Endothelial cell of umbilical vein (primary cell): ENCODE measurements at regions not wholly inside any gene's neighbourhood (a gene's known extent, or its start where the extent isn't known, plus 50 kb on each side); places are given as distances from the start of the nearest gene placed in this dataset.

ENCODE experiments used
- BruUV-seq: library from RNA; stranded (reverse); fragments of 400-500 nt; replicated peaks from 2 replicates; lab custom pipeline; 2021; lab: Mats Ljungman, UMichigan
- CTCF ChIA-PET: fragments of 300-600, 350-600 bp; sonication (Branson Sonifier 250); formaldehyde crosslinking; loops from one replicate; lab custom pipeline; 2021; ENCODE audit warnings: antibody characterized with exemption, inconsistent platforms; lab: Charles Lee
- POLR2A ChIA-PET: fragments of 300-600, 350-600 bp; sonication (Branson Sonifier 250); formaldehyde crosslinking; loops from one replicate; lab custom pipeline; 2021; ENCODE audit warnings: antibody characterized with exemption, inconsistent platforms; lab: Charles Lee
- DNase-seq: peaks from one replicate; pipeline ENCODE4 v3.0.0-alpha.2; 2011; ENCODE audit warnings: low read depth, low spot score
- FAIRE-seq: peaks from 2 replicates; lab custom pipeline; 2011; peaks lifted over from hg19 to GRCh38; lab: Jason Lieb, UNC
- H2AFZ ChIP-seq: 2 replicates; pipeline ENCODE4 v1.6.0; 2012; ENCODE audit warnings: low read depth, low read length, control low read depth, inconsistent platforms
- H3K27ac ChIP-seq: 2 replicates; pipeline ENCODE4 v1.5.1; 2011; ENCODE audit warnings: low read depth, mild to moderate bottlenecking, control low read depth, low read length, moderate library complexity; ENCODE audit not compliant: insufficient read depth
- H3K27me3 ChIP-seq, 2 experiments: 2 replicates each; pipeline versions ENCODE4 v1.6.0 to v1.6.1; 2011; ENCODE audit warnings: low read length in 2 of 2, mixed read lengths in 1 of 2; ENCODE audit not compliant: control insufficient read depth in 2 of 2, insufficient read depth in 2 of 2
- H3K36me3 ChIP-seq, 2 experiments: 2 replicates in 1 of 2; 3 replicates in 1 of 2; pipeline ENCODE4 v1.5.1; 2011; ENCODE audit warnings: low read length in 2 of 2, mild to moderate bottlenecking in 1 of 2, moderate library complexity in 1 of 2; ENCODE audit not compliant: control insufficient read depth in 2 of 2, insufficient read depth in 2 of 2; ENCODE audit errors: extremely low read depth in 1 of 2
- H3K4me1 ChIP-seq: 3 replicates; pipeline ENCODE4 v1.5.1; 2011; ENCODE audit warnings: mild to moderate bottlenecking, low read length; ENCODE audit not compliant: control insufficient read depth, insufficient read depth; ENCODE audit errors: extremely low read depth
- H3K4me2 ChIP-seq: 2 replicates; pipeline ENCODE4 v1.6.1; 2011; ENCODE audit warnings: low read length, control low read depth, mixed read lengths; ENCODE audit not compliant: insufficient read depth
- H3K4me3 ChIP-seq, 3 experiments: fragments of 200-600 bp in 1 of 3; sonication (generic), shearing (Covaris generic) in 1 of 3; replicated peaks in 1 of 3; 2 replicates each; pipeline ENCODE4 v1.5.1; 2011 to 2016; ENCODE audit warnings: control low read depth in 3 of 3, low read length in 3 of 3, mild to moderate bottlenecking in 2 of 3, inconsistent platforms in 1 of 3, low read depth in 1 of 3, moderate library complexity in 1 of 3; ENCODE audit not compliant: insufficient read depth in 1 of 3
- H3K79me2 ChIP-seq: 2 replicates; pipeline ENCODE4 v1.6.0; 2012; ENCODE audit warnings: low read length, inconsistent platforms; ENCODE audit not compliant: control insufficient read depth, insufficient read depth
- H3K9ac ChIP-seq: replicated peaks from 2 replicates; pipeline ENCODE3; 2011; ENCODE audit warnings: low read length, control low read depth; ENCODE audit not compliant: insufficient read depth; ENCODE audit errors: extremely low read depth
- H3K9me1 ChIP-seq: replicated peaks from 3 replicates; pipeline ENCODE4 v1.6.0; 2011; ENCODE audit warnings: mild to moderate bottlenecking, low read length; ENCODE audit not compliant: control insufficient read depth, insufficient read depth; ENCODE audit errors: extremely low read depth
- H3K9me3 ChIP-seq: replicated peaks from 2 replicates; pipeline ENCODE4 v1.5.1; 2012; ENCODE audit warnings: low read length, inconsistent platforms; ENCODE audit not compliant: control insufficient read depth, insufficient read depth
- H4K20me1 ChIP-seq: replicated peaks from 2 replicates; pipeline ENCODE3; 2011; ENCODE audit warnings: mild to moderate bottlenecking, low read length; ENCODE audit not compliant: control insufficient read depth, insufficient read depth; ENCODE audit errors: extremely low read depth
- CTCF ChIP-seq, 2 donors: IDR thresholded peaks; 1 replicate in 1 of 2; 2 replicates in 1 of 2; pipeline ENCODE4 v1.5.1; 2011; ENCODE audit warnings: low read length in 2 of 2, mild to moderate bottlenecking in 2 of 2, moderate library complexity in 2 of 2, control low read depth in 1 of 2, inconsistent platforms in 1 of 2, low read depth in 1 of 2; ENCODE audit not compliant: insufficient read depth in 1 of 2; ENCODE audit errors: extremely low read depth in 1 of 2
- EZH2 ChIP-seq: IDR thresholded peaks from 2 replicates; pipeline ENCODE4 v1.6.1; 2012; ENCODE audit warnings: borderline replicate concordance, low read depth, mild to moderate bottlenecking, moderate library complexity, low read length, inconsistent platforms; ENCODE audit not compliant: severe bottlenecking
- FOS ChIP-seq: IDR thresholded peaks from 2 replicates; pipeline ENCODE4 v1.6.1; 2011; ENCODE audit warnings: mild to moderate bottlenecking, low read length, moderate library complexity, borderline replicate concordance; ENCODE audit not compliant: insufficient read depth
- GATA2 ChIP-seq: IDR thresholded peaks from 2 replicates; pipeline ENCODE4 v1.7.0; 2011; ENCODE audit warnings: low read depth, mild to moderate bottlenecking, moderate library complexity, mixed read lengths, low read length; ENCODE audit not compliant: insufficient read length, insufficient read depth
- JUN ChIP-seq: IDR thresholded peaks from 2 replicates; pipeline ENCODE4 v1.6.1; 2011; ENCODE audit warnings: borderline replicate concordance, low read depth; ENCODE audit not compliant: insufficient read length, insufficient read depth
- MAX ChIP-seq: IDR thresholded peaks from 2 replicates; pipeline ENCODE4 v1.6.1; 2011; ENCODE audit not compliant: insufficient read depth, insufficient read length
- MYC ChIP-seq: IDR thresholded peaks from one replicate; pipeline ENCODE4 v1.6.1; 2011; ENCODE audit warnings: mild to moderate bottlenecking, low read depth, low read length
- POLR2A ChIP-seq: IDR thresholded peaks from 2 replicates; pipeline ENCODE4 v1.6.1; 2012; ENCODE audit warnings: low read depth, mild to moderate bottlenecking, control low read depth, low read length
- POLR2AphosphoS5 ChIP-seq: IDR thresholded peaks from 2 replicates; pipeline ENCODE4 v1.6.1; 2012; ENCODE audit warnings: low read depth, mild to moderate bottlenecking, control low read depth, low read length, moderate library complexity; ENCODE audit not compliant: insufficient read depth
- dilution Hi-C: fragments of 300-500 bp; cut with MboI; formaldehyde crosslinking; loops from one replicate; pipeline ENCODE4 v1.15.0; 2019; ENCODE audit warnings: low sequenced_read_pairs; ENCODE audit not compliant: extremely low pct_ligation_motif_present
- intact Hi-C: fragments of 100-400 bp; cut with micrococcal nuclease; formaldehyde crosslinking; loops from one replicate; pipeline ENCODE4 v1.10.0; 2022

DNA sequence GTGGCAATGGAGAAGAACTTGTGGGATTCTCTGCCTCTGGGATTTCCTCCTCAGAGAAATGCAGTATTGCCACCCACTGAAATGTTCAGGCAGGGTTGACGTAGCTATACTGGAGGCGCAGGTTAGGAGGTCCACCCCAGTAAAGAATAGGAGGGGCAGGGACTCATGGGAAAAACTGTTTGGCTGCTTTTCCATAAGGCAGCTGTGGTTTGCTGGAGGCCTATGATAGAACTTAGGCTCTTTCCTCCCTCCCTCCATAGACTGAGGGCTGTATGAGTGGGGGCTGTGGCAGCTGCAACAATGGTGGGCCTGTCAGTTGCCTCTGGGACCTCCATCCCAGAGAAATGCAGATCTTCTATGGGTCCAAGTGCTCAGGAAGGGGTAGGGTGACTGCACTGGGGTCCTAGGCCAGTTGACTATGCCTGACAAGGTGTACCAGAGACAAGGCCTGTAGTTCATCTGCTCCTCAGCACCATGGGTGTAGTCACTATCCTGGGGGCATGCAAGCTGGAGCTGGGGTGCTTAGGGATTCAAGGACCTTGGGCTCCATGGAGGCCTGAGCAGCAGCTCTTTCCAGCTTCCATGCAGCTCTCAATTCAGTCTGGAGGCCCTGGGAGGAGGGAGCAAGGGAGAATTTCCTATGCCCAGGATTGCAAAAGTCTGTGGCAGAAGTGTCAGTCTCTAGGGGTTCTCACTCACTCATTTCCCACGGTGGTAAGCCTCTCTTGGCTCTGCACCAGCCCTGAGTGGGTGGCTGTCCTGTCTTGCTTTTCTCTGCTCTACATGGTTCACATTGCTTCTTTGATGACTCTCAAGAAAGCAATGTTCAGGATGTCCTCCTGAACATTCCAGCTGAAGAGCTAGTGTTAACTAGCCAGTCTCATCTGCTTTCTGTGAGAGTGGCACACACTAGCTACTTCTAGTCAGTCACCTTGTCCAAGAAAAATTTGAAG is 353.0 kb downstream of the IDS start:
- dilution Hi-C loops, result no loop called here
- TF ChIP-seq EZH2, result no peak
- TF ChIP-seq JUN, result no peak
- no peak for TF ChIP-seq FOS
- no peak for TF ChIP-seq MAX
- TF ChIP-seq GATA2, result no peak
- TF ChIP-seq MYC, result no peak
- no peak for TF ChIP-seq POLR2A
- no peak for TF ChIP-seq CTCF (IDR thresholded peaks at IDR 0.05; ENCODE audit: extremely low read depth in 1 of 2, insufficient read depth in 1 of 2, low read depth in 1 of 2, low read length in 2 of 2)
- no peak for TF ChIP-seq POLR2AphosphoS5
- Histone ChIP-seq H3K9me3 (no peaks in the 10 kb centered on the region), H4K20me1 (no peaks in the 10 kb centered on the region), H3K27ac (no peak overlapping the region), H3K4me3 (no peak overlapping the region), H3K4me1 (no peaks in the 10 kb centered on the region), H3K4me2 (no peak overlapping the region), H3K9ac (no peak overlapping the region), H3K27me3 (no peaks in the 10 kb centered on the region), H3K9me1 (no peaks in the 10 kb centered on the region), H2AFZ (no peak overlapping the region), H3K79me2 (no peaks in the 10 kb centered on the region), H3K36me3 (no peaks in the 10 kb centered on the region)
- intact Hi-C loops, result no loop called here
- no peak for DNase-seq
- POLR2A ChIA-PET, result no interaction called here
- BruUV-seq, result no TSS peak
- CTCF ChIA-PET, result no interaction called here
- FAIRE-seq, result no peak
